Activated T-cell treated with anti-CD3 and anti-CD28 coated beads, Interleukin-2, amount 50 U/mL, for 4 hours (primary cell): ENCODE measurements at regions not wholly inside any gene's neighbourhood (a gene's known extent, or its start where the extent isn't known, plus 50 kb on each side); places are given as distances from the start of the nearest gene placed in this dataset.
"Not testable (repeated sequence)": the region's sequence is repeated elsewhere in the genome, so short reads cannot be mapped to it uniquely, and the experiment has no call there.

Source experiments
- ATAC-seq, 2 donors: fragments of 200-7000 bp; cut with Tn5 transposase; one replicate each; pipeline ENCODE4 v1.10.0; 2021
- DNase-seq: peaks from one replicate; pipeline ENCODE4 v3.0.0-alpha.2; 2020
- H3K27me3 Mint-ChIP-seq: one replicate; pipeline ENCODE4 v1.8.0; 2021; ENCODE audit warnings: low read depth, mixed read lengths
- H3K36me3 Mint-ChIP-seq: one replicate; pipeline ENCODE4 v1.8.0; 2022; ENCODE audit warnings: mixed read lengths; ENCODE audit not compliant: insufficient read depth
- H3K4me1 Mint-ChIP-seq: one replicate; pipeline ENCODE4 v1.8.0; 2021; ENCODE audit warnings: low read depth, mixed read lengths
- H3K4me3 Mint-ChIP-seq: one replicate; pipeline ENCODE4 v1.8.0; 2021; ENCODE audit warnings: mild to moderate bottlenecking, moderate library complexity, mixed read lengths
- H3K9me3 Mint-ChIP-seq: one replicate; pipeline ENCODE4 v1.8.0; 2021; ENCODE audit warnings: mixed read lengths

- not testable (repeated sequence) for H3K27me3 Mint-ChIP-seq, ATAC-seq, H3K4me1 Mint-ChIP-seq, H3K4me3 Mint-ChIP-seq, H3K36me3 Mint-ChIP-seq, DNase-seq, H3K9me3 Mint-ChIP-seq
These were observed 824.7 kb downstream of the LRRTM4 start for GRCh38 chr2:76697439-76697838.

- Mint-ChIP-seq H3K36me3 (no peaks in the 10 kb centered on the region), H3K4me1 (no peaks in the 10 kb centered on the region), H3K9me3 (peaks cover 4% of the 10 kb centered on the region), H3K27me3 (no peaks in the 10 kb centered on the region), H3K4me3 (no peak overlapping the region)
- no peak for ATAC-seq
- no peak for DNase-seq
These were observed 829.3 kb downstream of the LRRTM4 start for GRCh38 chr2:76692908-76693307.

DNA sequence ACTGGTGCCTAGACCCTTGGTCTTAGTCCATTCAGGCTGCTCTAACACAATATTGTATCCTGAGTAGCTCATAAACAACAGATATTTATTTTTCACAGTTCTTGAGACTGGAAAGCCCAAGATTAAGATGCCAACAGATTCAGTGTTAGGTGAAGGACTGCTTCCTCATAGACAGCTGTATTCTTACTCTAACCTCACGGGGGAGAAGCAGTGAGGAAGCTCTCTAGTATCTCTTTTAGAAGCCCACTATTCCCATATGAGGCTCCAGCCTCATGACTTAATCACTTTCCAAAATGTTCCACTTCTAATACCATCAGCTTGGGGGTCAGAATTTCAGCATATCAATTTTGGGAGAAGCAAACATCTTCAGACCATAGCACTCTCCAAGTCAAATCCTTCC is 833.4 kb downstream of the LRRTM4 start:
- peaks cover 3% of the 10 kb centered on the region for H3K9me3 Mint-ChIP-seq
- H3K27me3 Mint-ChIP-seq = no peaks in the 10 kb centered on the region
- H3K4me3 Mint-ChIP-seq = no peak overlapping the region
- H3K36me3 Mint-ChIP-seq = no peaks in the 10 kb centered on the region
- ATAC-seq (no peak), DNase-seq (no peak)
- H3K4me1 Mint-ChIP-seq = no peaks in the 10 kb centered on the region

DNA sequence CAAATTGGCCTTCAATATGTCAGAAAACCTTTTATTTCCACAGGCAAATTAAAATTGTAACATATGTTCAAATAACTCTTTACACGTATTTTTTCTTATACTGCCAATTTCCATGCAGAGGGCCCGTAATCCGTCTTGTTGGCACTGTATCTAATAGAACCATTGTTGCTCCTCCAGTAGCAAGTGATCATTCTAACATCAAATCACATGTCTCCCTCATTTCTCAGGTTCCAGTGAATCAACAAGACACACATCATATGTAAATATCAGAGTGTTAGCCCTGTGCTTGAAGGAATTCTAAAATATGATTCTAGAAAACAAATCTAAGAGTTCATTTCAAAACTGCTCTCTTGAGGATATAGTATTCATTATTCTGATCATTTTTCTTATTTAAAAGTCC is 834.3 kb downstream of the LRRTM4 start:
- Mint-ChIP-seq H3K4me1 (no peaks in the 10 kb centered on the region), H3K9me3 (peaks cover 3% of the 10 kb centered on the region), H3K36me3 (no peaks in the 10 kb centered on the region), H3K27me3 (no peaks in the 10 kb centered on the region), H3K4me3 (no peak overlapping the region)
- DNase-seq (no peak), ATAC-seq (no peak)

- Mint-ChIP-seq H3K4me1 (no peaks in the 10 kb centered on the region), H3K36me3 (no peaks in the 10 kb centered on the region), H3K4me3 (no peak overlapping the region), H3K9me3 (peaks cover 10% of the 10 kb centered on the region), H3K27me3 (no peaks in the 10 kb centered on the region)
- ATAC-seq = no peak
- DNase-seq = no peak
These were observed 837.4 kb downstream of the LRRTM4 start for GRCh38 chr2:76684756-76685155.

DNA sequence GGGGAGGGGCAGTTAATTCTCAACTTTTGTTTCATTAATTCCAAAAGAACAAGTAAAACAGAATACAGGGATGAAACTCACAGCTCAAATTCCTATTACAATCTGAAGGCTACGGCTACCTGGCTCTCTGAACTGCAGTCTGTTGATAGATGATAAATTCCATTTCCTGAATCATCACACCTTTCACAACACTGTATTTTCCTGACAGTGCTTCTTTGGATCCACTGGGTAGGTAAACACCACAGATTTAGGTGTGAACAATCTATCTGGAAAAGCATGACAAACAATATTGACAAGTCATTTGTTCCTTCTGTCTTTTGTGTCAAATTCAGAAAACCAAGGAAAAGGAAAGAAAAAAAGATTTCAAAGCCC is 843.2 kb downstream of the LRRTM4 start:
- no peak overlapping the region for H3K4me3 Mint-ChIP-seq
- no peaks in the 10 kb centered on the region for H3K4me1 Mint-ChIP-seq
- no peak for DNase-seq
- peaks cover 11% of the 10 kb centered on the region for H3K9me3 Mint-ChIP-seq
- no peaks in the 10 kb centered on the region for H3K36me3 Mint-ChIP-seq
- no peaks in the 10 kb centered on the region for H3K27me3 Mint-ChIP-seq
- ATAC-seq = no peak

- H3K4me3 Mint-ChIP-seq = no peak overlapping the region
These were observed 843.7 kb downstream of the LRRTM4 start for GRCh38 chr2:76678383-76679024.

DNA sequence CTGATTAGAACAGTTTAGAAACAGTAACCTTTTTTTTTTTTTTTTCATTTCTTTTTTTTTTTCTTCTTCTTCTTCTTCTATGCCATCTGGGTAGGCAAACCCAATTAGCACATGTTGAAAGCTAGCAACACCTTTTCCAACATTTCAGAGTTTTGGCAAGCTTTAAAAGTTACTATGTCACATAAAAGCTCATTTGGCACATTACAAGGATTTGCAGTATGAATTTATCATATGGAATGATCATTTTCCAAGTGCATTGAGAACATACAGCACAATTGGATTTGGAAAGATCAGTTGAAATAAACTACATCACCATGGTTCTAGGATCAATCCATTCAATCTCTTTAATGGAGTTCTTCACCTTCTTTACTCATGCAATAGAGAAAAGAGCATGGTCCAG is 847.0 kb downstream of the LRRTM4 start:
- H3K9me3 Mint-ChIP-seq = peaks cover 4% of the 10 kb centered on the region
- H3K27me3 Mint-ChIP-seq = no peaks in the 10 kb centered on the region
- ATAC-seq (no peak), DNase-seq (no peak)
- H3K4me1 Mint-ChIP-seq = no peaks in the 10 kb centered on the region
- no peaks in the 10 kb centered on the region for H3K36me3 Mint-ChIP-seq
- H3K4me3 Mint-ChIP-seq = no peak overlapping the region

More at GRCh38 chr2:76678383-76679024, 843.7 kb downstream of the LRRTM4 start:
- Mint-ChIP-seq H3K9me3 (peaks cover 11% of the 10 kb centered on the region), H3K36me3 (no peaks in the 10 kb centered on the region), H3K4me1 (no peaks in the 10 kb centered on the region), H3K27me3 (no peaks in the 10 kb centered on the region)
- DNase-seq (no peak), ATAC-seq (no peak)

- ATAC-seq (no peak), DNase-seq (no peak)
- peaks cover 4% of the 10 kb centered on the region for H3K9me3 Mint-ChIP-seq
- H3K4me1 Mint-ChIP-seq = no peaks in the 10 kb centered on the region
- no peak overlapping the region for H3K4me3 Mint-ChIP-seq
- H3K27me3 Mint-ChIP-seq = no peaks in the 10 kb centered on the region
- no peaks in the 10 kb centered on the region for H3K36me3 Mint-ChIP-seq
These were observed 849.4 kb downstream of the LRRTM4 start for GRCh38 chr2:76672798-76673197.

GRCh38 chr2:76669966-76670465 is 852.2 kb downstream of the LRRTM4 start:
- Mint-ChIP-seq H3K4me3 (no peak overlapping the region), H3K36me3 (no peaks in the 10 kb centered on the region), H3K9me3 (peaks cover 3% of the 10 kb centered on the region), H3K4me1 (no peaks in the 10 kb centered on the region), H3K27me3 (no peaks in the 10 kb centered on the region)
- DNase-seq (no peak), ATAC-seq (no peak)

- Mint-ChIP-seq H3K4me3 (no peak overlapping the region), H3K27me3 (no peaks in the 10 kb centered on the region), H3K4me1 (no peaks in the 10 kb centered on the region), H3K9me3 (peaks cover 3% of the 10 kb centered on the region), H3K36me3 (no peaks in the 10 kb centered on the region)
- no peak for DNase-seq
- ATAC-seq = no peak
These were observed 853.9 kb downstream of the LRRTM4 start for GRCh38 chr2:76668279-76668678.

GRCh38 chr2:76667821-76668271 is 854.3 kb downstream of the LRRTM4 start:
- H3K27me3 Mint-ChIP-seq = no peaks in the 10 kb centered on the region
- H3K4me1 Mint-ChIP-seq = no peaks in the 10 kb centered on the region

DNA sequence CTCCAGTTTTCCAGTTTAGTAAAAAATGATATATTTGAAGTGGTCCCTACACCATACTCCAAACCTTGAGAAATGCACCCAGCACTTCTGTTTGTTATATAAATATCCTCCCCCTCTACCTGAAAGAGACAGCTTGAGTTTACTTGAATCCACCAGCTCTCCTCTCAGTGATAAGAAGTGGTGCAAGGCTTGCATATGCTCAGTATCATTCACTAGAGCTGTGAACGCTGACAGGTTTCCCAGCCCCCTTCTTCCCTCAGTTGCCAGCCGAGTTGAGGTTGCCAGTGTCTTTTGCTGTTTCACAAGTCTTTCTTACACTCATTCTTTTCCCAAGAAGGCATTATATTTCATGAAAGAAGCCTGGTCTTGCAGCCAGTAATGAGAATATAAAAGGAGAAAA is 880.0 kb downstream of the LRRTM4 start:
- DNase-seq = no peak
- H3K4me1 Mint-ChIP-seq = no peaks in the 10 kb centered on the region
- no peaks in the 10 kb centered on the region for H3K36me3 Mint-ChIP-seq
- no peaks in the 10 kb centered on the region for H3K27me3 Mint-ChIP-seq
- H3K4me3 Mint-ChIP-seq = no peak overlapping the region
- peaks cover 28% of the 10 kb centered on the region for H3K9me3 Mint-ChIP-seq
- ATAC-seq = no peak

More at GRCh38 chr2:76667821-76668271, 854.3 kb downstream of the LRRTM4 start:
- DNase-seq (no peak), ATAC-seq (no peak)
- no peak overlapping the region for H3K4me3 Mint-ChIP-seq
- no peaks in the 10 kb centered on the region for H3K36me3 Mint-ChIP-seq
- peaks cover 3% of the 10 kb centered on the region for H3K9me3 Mint-ChIP-seq

GRCh38 chr2:76641506-76641905 is 880.7 kb downstream of the LRRTM4 start:
- H3K4me1 Mint-ChIP-seq = no peaks in the 10 kb centered on the region
- H3K36me3 Mint-ChIP-seq = no peaks in the 10 kb centered on the region
- no peak for DNase-seq
- no peaks in the 10 kb centered on the region for H3K27me3 Mint-ChIP-seq
- no peak overlapping the region for H3K4me3 Mint-ChIP-seq
- ATAC-seq = no peak
- peaks cover 28% of the 10 kb centered on the region for H3K9me3 Mint-ChIP-seq

GRCh38 chr2:76640905-76641304 is 881.3 kb downstream of the LRRTM4 start:
- DNase-seq = no peak
- ATAC-seq = no peak
- Mint-ChIP-seq H3K4me3 (no peak overlapping the region), H3K9me3 (peaks cover 26% of the 10 kb centered on the region), H3K36me3 (no peaks in the 10 kb centered on the region), H3K4me1 (no peaks in the 10 kb centered on the region), H3K27me3 (no peaks in the 10 kb centered on the region)
